ENCODE measurements at regions not wholly inside any gene's neighbourhood (a gene's known extent, or its start where the extent isn't known, plus 50 kb on each side); places are given as distances from the start of the nearest gene placed in this dataset.

DNA sequence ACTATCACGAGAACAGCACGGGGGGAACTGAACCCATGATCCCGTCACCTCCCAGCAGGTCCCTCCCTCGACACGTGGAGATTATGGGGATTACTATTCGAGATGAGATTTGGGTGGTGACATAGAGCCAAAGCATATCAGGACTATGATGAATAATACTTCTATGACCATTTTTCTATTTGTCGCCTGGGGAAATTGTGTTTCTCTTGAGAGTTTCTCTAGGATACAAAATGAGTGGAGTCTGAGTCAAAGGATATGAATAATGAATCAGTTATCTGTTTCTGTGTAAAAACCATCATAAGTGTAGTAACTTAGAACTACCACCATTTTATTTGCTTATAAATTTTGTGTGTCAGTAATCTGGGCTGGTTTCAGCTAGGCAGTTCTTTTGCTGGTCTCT lies 533.0 kb upstream of the ARX start:
- TF ChIP-seq NFYB (CRISPR knock-in tag; conservative IDR thresholded peaks at IDR 0.05; ENCODE audit: low read depth), result no peak
- TF ChIP-seq, protein P1, sequence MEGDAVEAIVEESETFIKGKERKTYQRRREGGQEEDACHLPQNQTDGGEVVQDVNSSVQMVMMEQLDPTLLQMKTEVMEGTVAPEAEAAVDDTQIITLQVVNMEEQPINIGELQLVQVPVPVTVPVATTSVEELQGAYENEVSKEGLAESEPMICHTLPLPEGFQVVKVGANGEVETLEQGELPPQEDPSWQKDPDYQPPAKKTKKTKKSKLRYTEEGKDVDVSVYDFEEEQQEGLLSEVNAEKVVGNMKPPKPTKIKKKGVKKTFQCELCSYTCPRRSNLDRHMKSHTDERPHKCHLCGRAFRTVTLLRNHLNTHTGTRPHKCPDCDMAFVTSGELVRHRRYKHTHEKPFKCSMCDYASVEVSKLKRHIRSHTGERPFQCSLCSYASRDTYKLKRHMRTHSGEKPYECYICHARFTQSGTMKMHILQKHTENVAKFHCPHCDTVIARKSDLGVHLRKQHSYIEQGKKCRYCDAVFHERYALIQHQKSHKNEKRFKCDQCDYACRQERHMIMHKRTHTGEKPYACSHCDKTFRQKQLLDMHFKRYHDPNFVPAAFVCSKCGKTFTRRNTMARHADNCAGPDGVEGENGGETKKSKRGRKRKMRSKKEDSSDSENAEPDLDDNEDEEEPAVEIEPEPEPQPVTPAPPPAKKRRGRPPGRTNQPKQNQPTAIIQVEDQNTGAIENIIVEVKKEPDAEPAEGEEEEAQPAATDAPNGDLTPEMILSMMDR (IDR thresholded peaks at IDR 0.05), result no peak
